ENCODE measurements at regions not wholly inside any gene's neighbourhood (a gene's known extent, or its start where the extent isn't known, plus 50 kb on each side); places are given as distances from the start of the nearest gene placed in this dataset.
A peak's percentile ranks its signal among the peaks of the same experiment; 100 is the strongest.

DNA sequence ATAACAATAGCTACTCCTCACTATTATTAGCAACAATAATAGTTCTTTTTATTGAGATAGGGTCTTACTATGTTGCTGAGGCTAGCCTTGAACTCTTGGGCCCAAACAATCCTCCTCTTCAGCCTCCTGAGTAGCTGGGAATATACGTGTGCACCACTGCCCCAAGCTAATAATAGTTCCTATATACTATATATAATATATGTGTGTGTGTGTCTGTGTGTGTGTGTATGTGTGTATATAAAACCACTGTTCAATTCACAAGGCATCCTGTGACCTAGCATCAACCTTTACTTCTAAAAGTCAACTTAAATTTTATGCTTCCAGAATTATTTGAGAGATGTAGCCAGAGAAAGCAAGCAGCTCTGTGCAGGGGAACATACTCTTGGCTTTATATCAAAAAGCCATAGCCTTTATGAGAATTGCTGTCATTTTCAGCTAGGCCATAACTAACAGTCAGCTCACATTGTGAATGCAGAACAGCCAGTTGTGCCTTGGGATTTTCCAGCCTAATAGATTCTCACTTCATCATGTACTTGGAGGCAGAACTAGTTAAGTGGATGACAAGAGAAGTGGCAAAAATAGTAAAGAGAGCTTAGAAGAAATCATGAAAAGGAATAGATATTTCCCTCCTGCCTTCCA, 665.5 kb downstream of the NYAP2 start:
- Histone ChIP-seq H3K9me3 (ENCODE audit: control insufficient read depth, low read length) (no peaks in the 10 kb centered on the region), H3K36me3 (ENCODE audit: control insufficient read depth, insufficient read depth, low read length) (no peaks in the 10 kb centered on the region)
- TF ChIP-seq, protein P1, sequence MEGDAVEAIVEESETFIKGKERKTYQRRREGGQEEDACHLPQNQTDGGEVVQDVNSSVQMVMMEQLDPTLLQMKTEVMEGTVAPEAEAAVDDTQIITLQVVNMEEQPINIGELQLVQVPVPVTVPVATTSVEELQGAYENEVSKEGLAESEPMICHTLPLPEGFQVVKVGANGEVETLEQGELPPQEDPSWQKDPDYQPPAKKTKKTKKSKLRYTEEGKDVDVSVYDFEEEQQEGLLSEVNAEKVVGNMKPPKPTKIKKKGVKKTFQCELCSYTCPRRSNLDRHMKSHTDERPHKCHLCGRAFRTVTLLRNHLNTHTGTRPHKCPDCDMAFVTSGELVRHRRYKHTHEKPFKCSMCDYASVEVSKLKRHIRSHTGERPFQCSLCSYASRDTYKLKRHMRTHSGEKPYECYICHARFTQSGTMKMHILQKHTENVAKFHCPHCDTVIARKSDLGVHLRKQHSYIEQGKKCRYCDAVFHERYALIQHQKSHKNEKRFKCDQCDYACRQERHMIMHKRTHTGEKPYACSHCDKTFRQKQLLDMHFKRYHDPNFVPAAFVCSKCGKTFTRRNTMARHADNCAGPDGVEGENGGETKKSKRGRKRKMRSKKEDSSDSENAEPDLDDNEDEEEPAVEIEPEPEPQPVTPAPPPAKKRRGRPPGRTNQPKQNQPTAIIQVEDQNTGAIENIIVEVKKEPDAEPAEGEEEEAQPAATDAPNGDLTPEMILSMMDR (IDR thresholded peaks at IDR 0.05): no peak

DNA sequence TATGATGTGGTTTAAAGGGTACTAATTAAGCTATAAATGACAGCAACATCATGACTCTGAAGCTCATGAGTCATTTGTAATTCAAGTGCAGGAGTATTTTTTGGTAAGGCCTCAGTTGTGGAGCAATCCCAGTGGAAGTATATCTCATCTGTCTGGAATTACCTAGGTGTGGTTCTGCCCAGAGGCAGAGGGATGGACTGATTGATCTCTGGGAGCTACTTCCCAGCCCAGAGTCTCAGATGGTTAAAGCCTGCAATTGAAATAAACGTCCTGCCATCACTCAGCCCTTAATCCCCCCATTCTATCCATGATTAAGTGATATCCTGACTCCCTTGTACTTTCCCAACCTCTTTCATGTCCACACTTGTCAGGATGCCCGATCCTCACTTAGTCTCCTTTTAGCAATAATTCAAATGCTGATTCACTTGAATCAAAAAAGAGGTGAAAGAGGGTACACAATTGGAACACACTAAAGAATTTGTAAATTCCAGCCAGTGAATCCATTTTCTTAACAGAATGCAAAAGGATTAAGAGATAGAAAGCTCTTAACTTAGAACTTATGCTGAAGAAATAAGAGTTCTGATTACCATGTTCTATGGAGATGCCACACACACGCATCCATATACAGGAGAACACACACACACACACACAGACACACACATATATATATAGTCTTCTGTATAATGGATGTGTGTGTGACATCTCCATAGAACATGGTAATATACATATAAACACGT, 664.4 kb downstream of the NYAP2 start:
- Histone ChIP-seq H3K4me3 (ENCODE audit: low read depth, low read length) (no peak overlapping the region), H3K79me2 (no peaks in the 10 kb centered on the region), H2AFZ (no peak overlapping the region), H3K36me3 (ENCODE audit: control insufficient read depth, insufficient read depth, low read length) (no peaks in the 10 kb centered on the region), H3K4me2 (ENCODE audit: low read length) (no peak overlapping the region), H3K4me1 (no peaks in the 10 kb centered on the region), H3K27ac (no peak overlapping the region), H3K27me3 (ENCODE audit: control insufficient read depth, insufficient read depth, low read length) (no peaks in the 10 kb centered on the region), H3K9ac (no peak overlapping the region), H3K9me3 (ENCODE audit: control insufficient read depth, low read length) (no peaks in the 10 kb centered on the region)
- TF ChIP-seq, protein P1 (IDR thresholded peaks at IDR 0.05): no peak

More for the DNA sequence above, 665.5 kb downstream of the NYAP2 start:
- H3K79me2 ChIP-seq: no peaks in the 10 kb centered on the region
- H3K9ac ChIP-seq: no peak overlapping the region
- H3K4me3 ChIP-seq (ENCODE audit: low read depth, low read length): no peak overlapping the region
- no peak overlapping the region for H3K4me2 ChIP-seq (ENCODE audit: low read length)
- no peak overlapping the region for H3K27ac ChIP-seq
- no peak overlapping the region for H2AFZ ChIP-seq
- H3K4me1 ChIP-seq: no peaks in the 10 kb centered on the region
- H3K27me3 ChIP-seq (ENCODE audit: control insufficient read depth, insufficient read depth, low read length): no peaks in the 10 kb centered on the region

DNA sequence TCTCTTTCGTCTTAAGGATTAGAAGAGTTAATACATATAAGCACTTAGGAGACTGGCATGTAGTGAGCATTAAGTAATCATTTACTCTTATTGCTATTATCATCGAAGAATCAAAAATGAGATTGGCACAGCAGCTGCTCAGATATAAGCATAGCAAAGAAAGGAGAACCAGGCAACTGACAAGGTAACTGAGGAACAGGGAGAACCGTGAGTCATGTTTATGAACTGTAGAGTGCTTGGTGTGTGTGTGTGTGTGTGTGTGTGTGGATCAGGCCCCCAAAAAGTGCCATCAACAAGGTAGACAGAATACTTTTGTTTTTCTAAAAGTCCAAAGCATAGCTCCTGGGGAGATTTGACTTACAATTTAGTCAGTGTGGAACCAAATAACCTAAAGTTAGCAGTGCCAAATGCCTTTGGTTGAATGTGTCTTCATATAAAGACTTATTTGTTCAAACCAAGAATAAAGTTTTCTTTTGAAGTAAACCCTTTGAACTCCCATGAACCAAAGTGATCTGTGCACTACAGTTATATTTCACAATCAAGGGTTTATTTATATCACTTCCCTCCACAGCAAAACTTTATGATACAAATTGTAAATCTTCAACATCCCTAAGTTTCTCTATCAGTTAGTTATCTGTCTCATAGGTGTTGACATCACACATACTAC, 660.6 kb downstream of the NYAP2 start:
- Histone ChIP-seq H3K4me2 (ENCODE audit: low read length) (no peak overlapping the region), H3K9ac (no peak overlapping the region), H3K36me3 (ENCODE audit: control insufficient read depth, insufficient read depth, low read length) (no peaks in the 10 kb centered on the region), H2AFZ (no peak overlapping the region), H3K27me3 (ENCODE audit: control insufficient read depth, insufficient read depth, low read length) (no peaks in the 10 kb centered on the region), H3K9me3 (ENCODE audit: control insufficient read depth, low read length) (no peaks in the 10 kb centered on the region), H3K27ac (no peak overlapping the region), H3K79me2 (no peaks in the 10 kb centered on the region), H3K4me1 (peaks cover 2% of the 10 kb centered on the region), H3K4me3 (ENCODE audit: low read depth, low read length) (no peak overlapping the region)
- TF ChIP-seq, protein P1 (IDR thresholded peaks at IDR 0.05): no peak

DNA sequence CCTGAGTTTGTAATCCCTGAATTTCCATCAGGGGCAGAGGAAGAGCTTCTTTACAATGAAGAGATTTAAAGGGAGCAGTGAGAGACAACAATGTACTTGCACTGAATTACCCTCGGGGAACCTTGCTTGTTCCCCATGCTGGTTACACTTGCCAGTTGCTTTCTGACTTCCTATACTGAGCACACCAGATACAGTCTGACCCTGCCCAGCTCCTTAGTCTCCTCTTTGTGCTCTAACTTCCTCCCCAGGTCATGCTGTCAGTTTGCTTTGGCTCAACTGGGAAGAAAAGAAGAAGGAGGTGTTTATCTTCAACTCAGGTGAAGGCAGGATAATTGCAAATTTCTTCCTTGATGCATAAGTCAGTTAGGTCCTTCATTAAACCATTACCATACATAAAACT, 658.4 kb downstream of the NYAP2 start:
- TF ChIP-seq, protein P1 (IDR thresholded peaks at IDR 0.05): no peak
- H3K4me3 ChIP-seq (ENCODE audit: low read depth, low read length): no peak overlapping the region
- H3K4me2 ChIP-seq (ENCODE audit: low read length): no peak overlapping the region
- no peaks in the 10 kb centered on the region for H3K79me2 ChIP-seq
- peaks cover 2% of the 10 kb centered on the region for H3K4me1 ChIP-seq
- no peaks in the 10 kb centered on the region for H3K36me3 ChIP-seq (ENCODE audit: control insufficient read depth, insufficient read depth, low read length)
- H3K27me3 ChIP-seq (ENCODE audit: control insufficient read depth, insufficient read depth, low read length): no peaks in the 10 kb centered on the region
- no peak overlapping the region for H3K27ac ChIP-seq
- no peak overlapping the region for H3K9ac ChIP-seq
- H2AFZ ChIP-seq: peak overlapping the region; percentile 34
- H3K9me3 ChIP-seq (ENCODE audit: control insufficient read depth, low read length): no peaks in the 10 kb centered on the region
